ENCODE measurements at regions not wholly inside any gene's neighbourhood (a gene's known extent, or its start where the extent isn't known, plus 50 kb on each side); places are given as distances from the start of the nearest gene placed in this dataset.
"Not testable (repeated sequence)": the region's sequence is repeated elsewhere in the genome, so short reads cannot be mapped to it uniquely, and the experiment has no call there.

DNA sequence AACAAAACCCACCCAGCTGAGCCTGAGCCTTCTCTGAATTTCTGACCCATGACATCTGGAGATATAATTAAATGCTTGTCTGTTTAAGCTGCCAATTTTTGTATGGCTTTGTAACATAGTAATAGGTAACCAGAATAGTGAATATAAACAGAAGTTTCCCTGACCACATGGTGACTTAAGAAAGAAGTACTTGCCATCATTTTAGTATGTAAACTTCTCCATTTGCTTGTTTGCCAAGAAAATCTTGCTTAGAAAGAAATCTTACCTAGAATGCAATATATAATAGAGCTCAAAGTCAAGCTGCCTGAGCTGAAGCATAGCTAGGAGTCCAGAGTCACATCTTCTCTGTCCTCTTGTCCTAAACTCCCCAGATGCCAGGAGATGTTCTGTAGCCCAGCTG, 117.0 kb downstream of the PCSK1 start:
- H3K36me3 Mint-ChIP-seq (ENCODE audit: low read depth) = no peaks in the 10 kb centered on the region
- H3K4me3 Mint-ChIP-seq = no peak overlapping the region
- H3K27ac Mint-ChIP-seq = peak overlapping the region; percentile 50
- Histone ChIP-seq H3K4me1 (ENCODE audit: control insufficient read depth, insufficient read depth, low read length) (peaks cover 7% of the 10 kb centered on the region), H3K27ac (ENCODE audit: low read depth, low read length) (no peak overlapping the region), H3K27me3 (ENCODE audit: control insufficient read depth, insufficient read depth, low read length, poor library complexity, severe bottlenecking) (no peaks in the 10 kb centered on the region), H3K9me3 (ENCODE audit: control insufficient read depth, low read length) (peaks cover 2% of the 10 kb centered on the region), H3K36me3 (ENCODE audit: control insufficient read depth, insufficient read depth, low read length) (no peaks in the 10 kb centered on the region), H3K4me3 (ENCODE audit: low read length) (no peak overlapping the region), H3K9ac (ENCODE audit: extremely low read depth, low read length, poor library complexity, severe bottlenecking) (no peak overlapping the region)
- no peaks in the 10 kb centered on the region for H3K27me3 Mint-ChIP-seq (ENCODE audit: insufficient read depth)
- H3K4me1 Mint-ChIP-seq = peaks cover 21% of the 10 kb centered on the region
- TF ChIP-seq CTCF (conservative IDR thresholded peaks at IDR 0.05) = no peak
- DNase-seq = no peak
- H3K9me3 Mint-ChIP-seq = peaks cover 2% of the 10 kb centered on the region

DNA sequence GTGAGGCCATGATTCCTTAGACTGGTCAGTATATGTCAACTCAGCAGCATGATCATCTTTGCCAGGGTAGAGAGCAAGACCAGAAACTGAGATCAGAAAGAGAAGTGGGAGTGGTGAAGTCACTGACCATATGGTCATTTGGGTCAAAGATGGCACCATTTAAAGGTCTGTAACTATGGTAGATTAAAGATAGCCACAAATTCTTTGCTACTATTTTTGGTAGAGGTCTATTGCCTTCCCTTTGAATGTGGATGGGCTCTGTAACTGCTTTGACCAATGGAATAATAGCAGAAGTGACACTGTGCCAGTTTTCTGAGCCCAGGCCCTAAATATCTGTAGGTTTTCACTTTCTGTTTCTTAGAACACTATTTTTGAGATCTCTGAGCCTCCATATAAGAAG, 117.6 kb downstream of the PCSK1 start:
- peak overlapping the region; percentile 42 for H3K27ac Mint-ChIP-seq
- TF ChIP-seq CTCF (conservative IDR thresholded peaks at IDR 0.05) = no peak
- Histone ChIP-seq H3K9me3 (ENCODE audit: control insufficient read depth, low read length) (peaks cover 8% of the 10 kb centered on the region), H3K4me1 (ENCODE audit: control insufficient read depth, insufficient read depth, low read length) (peaks cover 7% of the 10 kb centered on the region), H3K27me3 (ENCODE audit: control insufficient read depth, insufficient read depth, low read length, poor library complexity, severe bottlenecking) (no peaks in the 10 kb centered on the region), H3K9ac (ENCODE audit: extremely low read depth, low read length, poor library complexity, severe bottlenecking) (no peak overlapping the region), H3K36me3 (ENCODE audit: control insufficient read depth, insufficient read depth, low read length) (no peaks in the 10 kb centered on the region), H3K27ac (ENCODE audit: low read depth, low read length) (no peak overlapping the region), H3K4me3 (ENCODE audit: low read length) (no peak overlapping the region)
- H3K4me1 Mint-ChIP-seq = peaks cover 21% of the 10 kb centered on the region
- H3K9me3 Mint-ChIP-seq = peaks cover 8% of the 10 kb centered on the region
- no peak overlapping the region for H3K4me3 Mint-ChIP-seq
- H3K36me3 Mint-ChIP-seq (ENCODE audit: low read depth) = no peaks in the 10 kb centered on the region
- DNase-seq = no peak
- no peaks in the 10 kb centered on the region for H3K27me3 Mint-ChIP-seq (ENCODE audit: insufficient read depth)

DNA sequence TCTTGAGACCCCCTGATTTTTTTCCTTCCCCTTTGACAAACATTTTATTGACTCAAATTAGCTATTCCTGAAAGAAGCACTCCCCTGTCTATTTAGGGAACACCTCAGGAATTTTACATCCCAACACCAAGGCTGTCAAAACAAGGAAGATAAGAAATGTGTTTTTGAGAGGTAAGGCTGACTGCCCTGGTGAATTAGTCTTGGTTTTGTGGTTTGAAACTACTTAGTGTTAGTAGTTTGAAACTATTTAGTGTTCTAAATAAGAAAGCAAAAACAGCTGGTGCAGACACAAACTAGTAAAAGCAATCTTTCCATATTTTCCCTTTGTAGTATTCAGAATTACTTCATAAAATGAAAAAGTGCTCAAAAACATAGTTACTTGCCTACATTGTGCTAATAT, 120.7 kb downstream of the PCSK1 start:
- no peak overlapping the region for H3K27ac Mint-ChIP-seq
- no peak overlapping the region for H3K4me3 ChIP-seq (ENCODE audit: low read length)
- peaks cover 11% of the 10 kb centered on the region for H3K9me3 ChIP-seq (ENCODE audit: control insufficient read depth, low read length)
- no peaks in the 10 kb centered on the region for H3K27me3 ChIP-seq (ENCODE audit: control insufficient read depth, insufficient read depth, low read length, poor library complexity, severe bottlenecking)
- no peaks in the 10 kb centered on the region for H3K27me3 Mint-ChIP-seq (ENCODE audit: insufficient read depth)
- H3K4me3 Mint-ChIP-seq = no peak overlapping the region
- H3K27ac ChIP-seq (ENCODE audit: low read depth, low read length) = no peak overlapping the region
- no peaks in the 10 kb centered on the region for H3K36me3 ChIP-seq (ENCODE audit: control insufficient read depth, insufficient read depth, low read length)
- no peak for TF ChIP-seq CTCF (conservative IDR thresholded peaks at IDR 0.05)
- peaks cover 12% of the 10 kb centered on the region for H3K4me1 Mint-ChIP-seq
- no peak for DNase-seq
- no peaks in the 10 kb centered on the region for H3K36me3 Mint-ChIP-seq (ENCODE audit: low read depth)
- peaks cover 12% of the 10 kb centered on the region for H3K9me3 Mint-ChIP-seq
- no peak overlapping the region for H3K9ac ChIP-seq (ENCODE audit: extremely low read depth, low read length, poor library complexity, severe bottlenecking)
- H3K4me1 ChIP-seq (ENCODE audit: control insufficient read depth, insufficient read depth, low read length) = peaks cover 7% of the 10 kb centered on the region

DNA sequence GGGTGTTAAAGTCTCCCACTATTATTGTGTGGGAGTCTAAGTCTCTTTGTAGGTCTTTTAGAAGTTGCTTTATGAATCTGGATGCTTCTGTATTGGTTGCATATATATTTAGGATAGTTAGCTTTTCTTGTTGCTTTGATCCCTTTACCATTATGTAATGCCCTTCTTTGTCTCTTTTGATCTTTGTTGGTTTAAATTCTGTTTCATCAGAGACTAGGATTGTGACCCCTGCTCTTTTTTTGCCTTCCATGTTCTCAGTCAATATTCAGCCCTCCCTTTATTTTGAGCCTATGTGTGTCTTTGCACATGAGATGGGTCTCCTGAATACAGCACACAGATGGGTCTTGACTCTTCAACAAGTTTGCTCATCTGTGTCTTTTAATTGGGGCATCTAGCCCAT, 126.0 kb downstream of the PCSK1 start:
- not testable (repeated sequence) for H3K27ac Mint-ChIP-seq; H3K36me3 ChIP-seq (ENCODE audit: control insufficient read depth, insufficient read depth, low read length); H3K4me1 Mint-ChIP-seq; H3K9ac ChIP-seq (ENCODE audit: extremely low read depth, low read length, poor library complexity, severe bottlenecking); H3K36me3 Mint-ChIP-seq (ENCODE audit: low read depth); DNase-seq; H3K27me3 ChIP-seq (ENCODE audit: control insufficient read depth, insufficient read depth, low read length, poor library complexity, severe bottlenecking); H3K4me3 Mint-ChIP-seq; H3K4me1 ChIP-seq (ENCODE audit: control insufficient read depth, insufficient read depth, low read length); H3K27ac ChIP-seq (ENCODE audit: low read depth, low read length); H3K4me3 ChIP-seq (ENCODE audit: low read length); H3K27me3 Mint-ChIP-seq (ENCODE audit: insufficient read depth)
- peaks cover 41% of the 10 kb centered on the region for H3K9me3 Mint-ChIP-seq
- H3K9me3 ChIP-seq (ENCODE audit: control insufficient read depth, low read length) = peaks cover 11% of the 10 kb centered on the region
